ENCODE measurements at regions not wholly inside any gene's neighbourhood (a gene's known extent, or its start where the extent isn't known, plus 50 kb on each side); places are given as distances from the start of the nearest gene placed in this dataset.
"Not testable (repeated sequence)": the region's sequence is repeated elsewhere in the genome, so short reads cannot be mapped to it uniquely, and the experiment has no call there.

- DNase-seq (ENCODE audit: low spot score): no peak
Measured at GRCh38 chr6:134621858-134622257, 303.9 kb upstream of the SGK1 start.

GRCh38 chr6:134619789-134620188, 301.9 kb upstream of the SGK1 start:
- no peak for DNase-seq (ENCODE audit: low spot score)

More at GRCh38 chr6:134621858-134622257, 303.9 kb upstream of the SGK1 start:
- no peak for TF ChIP-seq CTCF (IDR thresholded peaks at IDR 0.05; ENCODE audit: extremely low read depth, missing control alignments)

GRCh38 chr6:134619077-134619476, 301.2 kb upstream of the SGK1 start:
- no peak for DNase-seq (ENCODE audit: low spot score)

More at GRCh38 chr6:134619789-134620188, 301.9 kb upstream of the SGK1 start:
- no peak for TF ChIP-seq CTCF (IDR thresholded peaks at IDR 0.05; ENCODE audit: extremely low read depth, missing control alignments)

GRCh38 chr6:134614606-134615485, 296.9 kb upstream of the SGK1 start:
- no peak for TF ChIP-seq CTCF (IDR thresholded peaks at IDR 0.05; ENCODE audit: extremely low read depth, missing control alignments)
- DNase-seq (ENCODE audit: low spot score): no peak

More at GRCh38 chr6:134619077-134619476, 301.2 kb upstream of the SGK1 start:
- TF ChIP-seq CTCF (IDR thresholded peaks at IDR 0.05; ENCODE audit: extremely low read depth, missing control alignments): no peak

- DNase-seq (ENCODE audit: low spot score): not testable (repeated sequence)
Measured at GRCh38 chr6:134612128-134612527, 294.2 kb upstream of the SGK1 start.

- no peak for TF ChIP-seq CTCF (IDR thresholded peaks at IDR 0.05; ENCODE audit: extremely low read depth, missing control alignments)
- DNase-seq (ENCODE audit: low spot score): no peak
Measured at GRCh38 chr6:134610411-134610810, 292.5 kb upstream of the SGK1 start.

- no peak for TF ChIP-seq CTCF (IDR thresholded peaks at IDR 0.05; ENCODE audit: extremely low read depth, missing control alignments)
- no peak for DNase-seq (ENCODE audit: low spot score)
Measured at GRCh38 chr6:134609716-134610261, 291.9 kb upstream of the SGK1 start.
